GM12874 (cell line): ENCODE measurements at regions not wholly inside any gene's neighbourhood (a gene's known extent, or its start where the extent isn't known, plus 50 kb on each side); places are given as distances from the start of the nearest gene placed in this dataset.

ENCODE experiments used
- CTCF ChIP-seq: IDR thresholded peaks from 2 replicates; pipeline ENCODE4 v1.5.1; 2011; ENCODE audit warnings: low read depth, mild to moderate bottlenecking, control low read depth, low read length, moderate library complexity; ENCODE audit not compliant: insufficient read depth

GRCh38 chr10:2938869-2939268, 128.5 kb upstream of the PFKP start:
- no peak for TF ChIP-seq CTCF

- TF ChIP-seq CTCF, result no peak
Measured at GRCh38 chr10:2936816-2937215, 130.5 kb upstream of the PFKP start.

- TF ChIP-seq CTCF, result no peak
Measured at GRCh38 chr10:2935647-2936386, 131.5 kb upstream of the PFKP start.

GRCh38 chr10:2933924-2934323, 133.4 kb upstream of the PFKP start:
- TF ChIP-seq CTCF, result no peak

GRCh38 chr10:2933519-2933918, 133.8 kb upstream of the PFKP start:
- TF ChIP-seq CTCF, result no peak

GRCh38 chr10:2933071-2933470, 134.3 kb upstream of the PFKP start:
- TF ChIP-seq CTCF, result no peak

GRCh38 chr10:2929480-2930258, 137.7 kb upstream of the PFKP start:
- no peak for TF ChIP-seq CTCF
